Kidney tubule cell (primary cell): ENCODE measurements at regions not wholly inside any gene's neighbourhood (a gene's known extent, or its start where the extent isn't known, plus 50 kb on each side); places are given as distances from the start of the nearest gene placed in this dataset.
A peak's percentile ranks its signal among the peaks of the same experiment; 100 is the strongest.

Experiments used
- DNase-seq: peaks from one replicate; pipeline ENCODE4 v3.0.0-alpha.2; 2018; ENCODE audit warnings: low spot score

DNA sequence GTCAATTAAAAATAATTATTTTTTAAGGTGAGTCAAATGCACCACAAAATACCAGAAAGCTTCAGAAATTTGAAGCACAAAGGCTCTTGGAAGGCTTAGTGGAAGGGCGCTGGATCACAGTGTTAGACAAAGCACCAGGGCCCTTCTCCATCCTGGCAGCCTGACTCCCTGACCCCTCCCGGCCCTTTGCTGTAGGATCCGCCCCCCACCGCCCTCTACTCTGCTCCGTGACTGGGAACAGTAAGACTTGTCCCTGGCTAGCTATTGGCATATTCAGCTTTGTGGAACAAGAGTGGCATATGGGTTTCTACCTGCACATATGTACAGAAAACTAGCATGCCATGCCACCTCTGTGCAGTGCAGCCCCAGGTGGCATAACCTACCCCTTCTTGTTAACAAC is 222.1 kb downstream of the SYK start:
- DNase-seq, result no peak

DNA sequence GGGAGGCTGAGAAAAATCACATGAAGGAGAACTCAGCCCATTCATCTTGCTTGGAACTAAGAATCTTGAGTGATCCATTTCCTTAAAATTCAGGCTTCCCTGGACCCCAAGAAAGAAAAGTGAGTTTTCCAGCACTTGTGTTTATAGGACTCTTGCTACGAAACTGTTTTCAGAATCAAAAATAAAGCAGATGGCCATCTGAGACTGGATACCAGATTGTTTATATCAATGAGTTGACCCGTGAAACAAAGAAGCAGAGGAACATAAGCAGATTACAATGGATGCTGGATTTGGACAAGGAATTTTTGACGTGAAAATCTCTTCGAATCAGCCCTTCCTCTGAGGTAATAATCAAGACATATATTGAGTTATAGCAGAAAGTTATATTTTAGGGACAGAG is 223.2 kb downstream of the SYK start:
- DNase-seq, result no peak

DNA sequence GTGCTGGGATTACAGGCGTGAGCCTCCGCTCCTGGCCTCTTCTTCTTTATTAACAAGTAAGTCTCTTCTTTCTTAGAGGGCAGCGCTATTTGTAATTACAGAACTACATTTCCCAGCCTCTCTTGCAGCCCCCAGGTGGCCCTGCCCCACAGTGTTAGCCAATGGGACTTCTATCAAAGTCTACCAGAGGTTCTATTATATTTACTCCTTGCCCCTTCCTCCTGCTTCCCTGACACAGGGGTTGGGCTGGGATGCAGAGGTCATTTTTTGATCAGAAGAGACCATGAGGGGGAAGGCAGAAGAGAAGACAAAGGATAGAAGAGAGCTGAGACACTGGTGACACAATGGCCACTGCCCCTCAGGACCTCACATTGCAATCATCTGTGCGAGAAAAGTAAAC is 224.2 kb downstream of the SYK start:
- DNase-seq, result no peak

DNA sequence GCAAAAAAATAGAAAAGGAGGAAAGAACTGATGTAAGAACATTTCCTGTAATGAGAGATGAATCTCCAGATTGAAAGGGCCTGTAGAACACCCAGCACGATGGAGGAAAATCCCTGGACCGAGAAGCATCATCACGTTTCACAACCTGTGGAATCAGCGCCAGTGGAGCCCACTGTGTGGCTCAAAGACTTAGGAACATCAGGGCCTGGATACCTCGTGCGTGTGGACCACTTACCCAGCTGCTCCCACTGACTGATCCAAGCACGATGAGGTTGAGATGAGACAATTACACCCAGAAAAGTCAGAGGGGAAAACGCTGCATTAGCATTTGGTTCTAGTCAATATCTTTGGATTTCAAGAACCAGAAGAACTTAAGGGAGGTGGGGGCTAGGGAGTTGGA is 224.6 kb downstream of the SYK start:
- no peak for DNase-seq

DNA sequence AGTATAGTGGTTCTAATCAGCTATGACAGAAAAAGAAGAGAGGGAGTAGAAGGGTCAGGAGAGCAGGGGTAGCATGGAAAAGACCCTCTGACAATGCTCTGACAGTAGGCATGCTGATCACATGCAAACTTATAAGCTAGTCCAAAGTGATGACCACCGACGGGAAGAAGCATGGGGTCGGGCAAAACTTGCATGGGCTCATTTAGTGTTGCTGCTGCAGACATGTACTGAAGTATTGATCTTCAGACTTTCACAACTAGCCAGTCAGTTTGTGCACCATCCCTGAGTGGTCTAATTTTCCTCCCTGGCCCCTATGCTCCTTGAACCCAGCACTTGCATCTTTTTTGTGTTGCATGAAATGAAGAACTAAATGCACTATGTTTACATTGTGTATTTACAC is 225.4 kb downstream of the SYK start:
- DNase-seq, result no peak

DNA sequence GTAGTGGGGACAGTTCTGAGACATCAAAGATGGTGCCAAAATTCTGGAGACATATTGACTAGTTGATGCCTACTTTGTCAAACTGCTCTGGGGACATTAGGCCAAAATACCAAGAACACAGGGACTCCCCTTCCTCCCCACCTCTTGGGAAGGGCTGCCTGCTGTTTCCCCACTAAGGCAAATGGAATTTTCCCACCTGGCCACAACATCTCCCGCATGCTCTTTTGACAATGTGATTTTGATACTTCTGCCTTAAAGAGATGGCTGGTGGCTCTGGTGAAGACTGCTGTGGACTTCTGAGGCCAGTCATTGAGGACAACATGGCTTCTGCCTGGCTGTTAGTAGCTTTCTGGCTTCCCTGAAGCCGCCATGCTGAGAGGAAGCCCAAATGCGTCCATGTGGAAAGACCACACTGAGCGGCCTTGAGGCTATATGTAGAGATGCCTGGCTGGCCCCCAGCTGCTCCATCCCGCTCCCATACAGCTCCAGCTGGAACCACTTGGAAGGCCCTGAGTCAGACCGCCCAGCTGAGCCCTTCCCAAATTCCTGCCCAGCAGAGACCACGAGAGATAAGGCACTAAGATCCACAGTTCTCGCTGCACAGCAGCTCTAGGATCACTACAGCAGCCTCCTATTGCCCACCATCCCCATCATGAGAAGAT is 226.7 kb downstream of the SYK start:
- DNase-seq, result no peak

DNA sequence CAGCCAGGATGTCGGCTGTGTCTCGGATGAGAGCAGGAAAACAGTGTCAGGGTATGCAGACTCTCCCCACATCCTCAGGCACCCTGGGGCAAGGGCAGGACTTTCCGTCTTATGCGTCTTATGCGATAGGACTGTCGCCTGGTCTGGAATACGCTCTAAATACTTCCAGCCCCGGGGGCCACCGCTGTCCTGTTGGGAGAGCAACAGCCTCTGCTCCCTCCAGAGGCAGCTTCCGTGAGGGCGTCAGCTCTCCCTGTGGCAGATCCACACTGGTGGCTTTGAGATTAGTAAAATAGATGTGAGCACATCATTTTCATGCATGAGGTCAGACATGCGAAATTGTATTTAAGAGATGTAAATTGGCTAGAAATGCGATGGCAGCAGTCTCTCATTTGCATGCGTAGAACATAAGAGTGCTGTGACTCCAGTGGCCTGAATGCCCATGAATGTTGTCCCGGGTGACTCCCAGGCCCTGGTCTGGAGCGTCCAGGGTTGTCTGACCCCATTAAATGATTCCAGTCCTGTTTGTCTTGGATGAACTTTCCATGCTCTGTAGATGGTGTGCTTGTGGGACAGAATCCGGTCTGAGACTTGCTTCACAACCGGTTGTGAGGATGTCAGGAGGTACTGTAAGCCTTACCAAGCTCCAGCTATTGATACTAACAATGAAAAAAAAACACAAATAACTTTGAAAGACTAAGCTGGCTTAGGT is 228.2 kb downstream of the SYK start:
- DNase-seq, result no peak

DNA sequence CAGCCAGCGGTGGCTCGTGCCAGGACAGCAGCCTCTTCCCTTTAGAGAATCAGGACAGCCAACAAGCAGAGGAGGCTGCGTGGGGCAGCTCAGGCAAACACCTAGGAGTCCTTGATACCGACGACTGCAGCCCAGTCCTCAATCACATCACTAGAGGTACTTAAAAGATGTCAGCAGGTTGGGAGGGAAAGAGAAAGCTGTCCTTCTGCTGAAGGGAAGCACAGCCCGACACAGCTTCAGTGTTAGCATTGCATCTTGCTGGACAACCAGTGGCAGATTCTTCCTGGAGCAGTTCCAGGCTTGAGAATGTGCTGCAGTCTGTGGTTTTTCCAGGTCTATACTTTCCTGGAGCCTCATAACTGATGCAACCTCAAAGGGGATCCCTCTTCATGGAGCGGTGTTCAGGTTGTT is 230.5 kb downstream of the SYK start:
- no peak for DNase-seq

DNA sequence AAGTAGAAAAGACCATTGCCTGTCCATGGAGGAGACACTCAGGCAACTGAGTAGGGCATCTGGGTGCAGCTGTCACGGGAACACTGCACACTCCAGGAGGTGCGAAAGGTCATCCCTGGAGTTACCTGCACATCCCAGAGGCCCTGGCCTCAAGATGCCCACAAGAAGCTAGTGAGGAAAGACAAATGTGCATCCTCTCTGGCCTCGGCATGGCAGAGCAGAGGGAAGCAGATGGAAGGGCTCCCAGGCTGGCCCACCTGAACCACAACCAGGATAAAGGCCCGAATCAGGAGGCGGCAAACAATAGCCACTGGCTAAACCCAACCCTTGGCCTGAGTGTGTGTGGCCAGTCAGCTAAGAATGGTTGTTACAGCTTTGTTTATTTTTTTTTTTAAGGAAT is 231.7 kb downstream of the SYK start:
- no peak for DNase-seq

DNA sequence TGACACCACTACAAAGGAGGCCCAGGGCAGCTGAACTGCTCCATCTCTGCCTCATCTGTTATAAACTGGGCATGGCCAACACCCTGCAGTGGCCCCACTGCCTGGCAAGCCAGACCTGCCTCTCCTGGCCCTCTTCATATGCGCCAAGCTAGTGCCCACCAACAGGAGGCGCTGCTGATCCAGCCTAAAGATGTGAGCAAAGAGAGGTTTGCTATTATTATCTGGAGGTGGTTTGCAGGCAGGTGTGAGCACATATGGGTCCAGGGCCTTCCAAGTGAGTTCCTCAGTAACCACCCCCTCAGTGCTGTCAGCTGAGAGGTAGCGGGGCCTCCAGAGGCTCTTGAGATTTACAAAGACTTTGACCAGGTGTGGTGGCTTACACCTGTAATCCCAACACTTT is 232.2 kb downstream of the SYK start:
- peak; percentile 11 for DNase-seq

DNA sequence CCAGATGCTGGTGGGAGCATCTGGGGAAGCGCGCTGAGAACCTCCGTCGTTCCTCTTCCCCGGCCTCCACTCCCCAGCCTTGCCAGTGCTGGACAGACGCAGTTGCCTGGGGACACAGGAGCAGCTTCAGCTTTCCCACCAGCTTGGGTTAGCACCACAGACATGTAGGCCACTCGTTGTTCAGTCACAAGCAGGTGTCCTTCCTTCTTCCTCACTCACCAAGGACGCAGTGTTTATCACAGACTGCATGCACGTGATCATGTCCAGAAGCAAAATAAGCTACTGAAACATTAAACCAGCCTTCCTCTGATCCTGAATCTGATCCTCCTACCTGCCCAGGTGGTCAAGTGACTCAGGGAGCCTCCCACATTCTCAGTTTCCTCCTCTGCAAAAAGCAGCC is 232.9 kb downstream of the SYK start:
- DNase-seq, result peak; percentile 25

DNA sequence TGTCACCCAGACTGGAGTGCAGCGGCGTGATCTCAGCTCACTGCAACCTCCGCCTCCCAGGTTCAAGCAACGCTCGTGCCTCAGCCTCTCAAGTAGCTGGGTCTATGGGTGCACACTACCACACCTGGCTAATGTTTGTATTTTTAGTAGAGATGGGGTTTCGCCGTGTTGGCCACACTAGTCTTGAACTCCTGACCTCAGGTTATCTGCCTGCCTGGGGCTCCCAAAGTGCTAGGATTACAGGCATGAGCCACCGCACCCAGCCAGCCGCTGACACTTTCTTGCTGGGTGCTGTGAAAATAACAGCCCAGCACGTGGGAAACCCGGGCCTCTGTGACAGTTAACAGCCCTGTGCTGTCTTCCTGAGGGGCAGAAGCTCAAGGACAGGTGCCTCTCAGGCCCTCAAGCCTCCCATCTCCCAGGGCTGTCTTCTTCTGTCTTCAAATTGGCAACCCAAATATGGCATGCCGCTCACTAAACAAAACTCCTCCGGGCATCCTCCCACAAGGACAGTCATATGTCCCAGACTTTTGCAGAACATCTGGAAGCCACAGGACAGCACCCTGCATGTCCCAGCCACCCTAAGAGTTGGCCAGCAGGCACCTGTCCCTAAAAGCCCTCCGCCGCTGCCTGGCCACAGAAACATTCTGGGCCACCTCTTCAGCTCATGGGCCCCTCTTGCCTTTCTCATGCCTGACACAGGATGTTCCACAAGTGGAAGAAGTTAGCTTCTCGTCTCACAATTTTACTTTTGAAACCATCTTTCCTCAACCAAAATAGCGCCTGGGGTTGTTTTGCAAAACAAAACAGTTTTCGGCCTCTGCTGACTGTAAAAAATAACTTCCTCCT is 233.6 kb downstream of the SYK start:
- DNase-seq, result no peak

DNA sequence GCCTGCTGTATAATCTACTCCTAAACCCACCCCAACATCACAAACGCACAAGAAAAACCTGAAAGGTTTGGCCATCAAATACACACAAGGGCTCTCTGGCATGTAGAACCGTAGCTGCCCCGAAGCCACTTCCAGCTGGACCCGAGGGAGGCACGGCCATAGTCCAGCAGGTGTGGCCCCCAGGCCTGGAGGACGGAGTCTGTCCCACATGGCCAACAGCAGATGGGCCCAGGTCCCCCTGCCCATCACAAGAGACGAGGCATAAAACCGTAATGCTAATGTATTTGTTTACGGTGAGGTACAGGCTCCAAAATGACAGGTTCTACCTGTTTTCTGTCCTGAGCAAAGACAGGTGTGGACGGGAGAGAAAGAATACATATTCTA is 234.2 kb downstream of the SYK start:
- DNase-seq, result no peak

DNA sequence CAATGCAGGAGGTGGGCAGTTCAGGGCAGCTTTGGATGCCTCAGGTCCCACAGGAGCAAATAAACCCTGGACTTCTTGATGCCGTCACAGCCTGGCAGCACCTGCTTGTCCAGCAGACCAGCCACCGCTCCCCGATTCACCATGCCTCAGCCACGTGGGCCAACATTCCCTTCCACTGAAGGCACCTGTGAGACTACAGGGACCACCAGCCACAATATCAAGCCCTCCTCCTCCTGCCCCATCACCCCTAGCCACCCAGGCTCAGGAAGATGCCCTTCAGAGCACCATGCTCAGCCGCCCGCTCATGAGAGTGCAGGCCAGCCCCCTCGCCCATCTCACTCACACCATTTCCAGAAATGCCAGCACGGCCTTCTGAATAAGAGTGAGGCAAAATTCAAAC is 234.7 kb downstream of the SYK start:
- DNase-seq, result no peak

DNA sequence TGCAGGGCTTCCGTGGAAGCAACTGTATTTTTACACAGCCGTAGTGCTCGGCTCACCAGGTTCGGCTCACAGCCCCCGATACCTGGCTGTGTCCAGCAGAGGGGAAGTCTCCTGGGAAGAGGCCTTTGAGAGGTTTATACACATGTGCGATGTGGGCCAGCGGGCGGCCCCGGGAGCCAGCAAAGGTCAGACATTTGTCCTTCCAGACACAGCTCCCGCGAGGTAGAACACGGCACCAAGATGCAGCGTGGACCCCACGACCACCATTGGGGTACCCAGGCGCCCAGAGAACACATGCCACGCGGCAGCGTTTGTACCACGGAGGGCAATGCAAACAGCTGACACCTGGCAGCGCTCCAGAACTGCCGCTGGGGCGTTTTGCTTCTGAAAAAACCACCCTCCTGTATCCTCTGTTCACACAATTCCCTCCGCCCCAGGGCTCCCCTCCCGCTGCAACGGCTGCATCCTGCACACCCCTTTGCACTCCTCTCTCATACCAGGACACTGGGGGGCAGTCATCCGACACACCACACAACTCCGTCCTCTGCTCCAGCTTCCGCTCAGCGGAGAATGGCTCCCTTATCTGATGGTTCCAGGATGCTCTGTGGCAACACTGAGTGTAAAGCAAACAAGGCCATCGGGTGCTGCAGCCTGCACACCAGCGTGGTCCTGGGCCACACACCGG is 235.3 kb downstream of the SYK start:
- DNase-seq, result peak; percentile 85

DNA sequence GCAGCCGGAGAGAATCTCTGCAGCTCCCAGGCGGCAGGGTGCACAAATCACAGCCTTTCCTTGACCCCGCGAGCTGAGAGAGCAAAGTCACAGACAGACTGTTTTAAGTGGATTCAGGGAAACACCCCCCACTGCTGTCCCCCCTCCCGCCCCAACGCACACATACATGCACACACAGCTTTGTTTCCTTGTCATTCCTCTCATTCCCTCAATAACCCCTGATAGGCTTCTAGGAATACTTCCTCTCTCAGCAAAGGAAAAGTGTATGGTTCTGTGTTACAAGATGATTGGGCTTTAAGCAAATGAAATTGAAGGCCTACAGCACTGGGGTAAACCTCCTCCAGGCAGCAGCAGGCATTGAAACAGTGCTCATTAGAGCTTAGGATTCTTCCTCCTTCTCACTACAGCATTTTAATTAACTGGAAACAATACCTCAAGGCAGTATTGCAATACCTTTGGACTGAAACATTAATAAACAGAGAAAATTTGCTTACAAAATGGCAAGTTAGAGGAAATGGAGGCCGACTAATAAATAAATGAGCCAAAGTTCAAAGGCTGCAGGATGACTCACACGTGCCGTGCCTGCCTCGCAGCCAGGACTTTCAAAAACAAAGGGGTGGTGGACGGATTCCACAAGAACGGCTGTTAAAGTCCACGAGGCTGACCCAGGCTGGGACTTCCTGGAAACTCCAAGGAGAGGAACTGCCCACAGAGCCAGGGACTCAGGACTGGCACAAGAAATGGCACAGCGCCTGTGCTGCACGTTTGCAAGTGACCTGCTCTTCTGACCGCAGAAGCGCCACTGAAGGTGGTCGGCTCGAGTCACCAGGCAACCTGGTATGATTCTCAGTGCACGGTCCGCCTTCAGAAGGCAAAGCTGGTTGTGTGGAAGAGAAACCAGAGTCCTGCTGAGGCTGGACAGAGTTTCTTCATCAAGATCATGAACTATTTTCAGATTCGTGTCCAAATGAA is 236.2 kb downstream of the SYK start:
- DNase-seq, result peak; percentile 87

DNA sequence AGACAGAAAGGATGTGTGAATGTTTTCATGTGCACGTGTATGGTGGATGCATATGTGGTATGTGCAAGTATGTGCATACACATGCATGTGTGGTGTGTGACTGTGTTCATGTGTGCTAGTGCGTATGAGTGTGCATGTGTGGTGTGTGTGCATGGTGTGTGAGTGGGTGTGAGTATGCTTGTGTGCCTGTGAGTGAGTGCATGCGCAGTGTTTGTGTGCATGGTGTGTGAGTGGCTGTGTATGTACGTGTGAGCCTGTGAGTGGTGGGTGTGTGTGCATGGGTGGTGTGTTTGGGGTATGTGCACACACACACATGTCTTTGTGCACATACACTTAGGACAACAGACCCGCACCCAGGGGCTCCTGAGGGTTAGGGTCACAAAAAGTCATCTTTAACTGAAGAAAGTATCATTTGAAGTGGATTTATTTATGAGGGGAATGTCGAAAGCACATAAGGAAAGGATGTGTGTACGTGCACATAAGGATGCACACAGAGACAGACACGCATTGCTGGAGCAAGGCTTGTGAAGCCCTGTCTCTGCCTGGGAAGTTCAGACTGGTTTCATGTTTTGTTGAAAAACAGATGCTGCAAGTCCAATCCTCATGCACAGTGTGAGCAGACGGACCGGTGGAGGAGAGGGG is 237.0 kb downstream of the SYK start:
- DNase-seq, result no peak

DNA sequence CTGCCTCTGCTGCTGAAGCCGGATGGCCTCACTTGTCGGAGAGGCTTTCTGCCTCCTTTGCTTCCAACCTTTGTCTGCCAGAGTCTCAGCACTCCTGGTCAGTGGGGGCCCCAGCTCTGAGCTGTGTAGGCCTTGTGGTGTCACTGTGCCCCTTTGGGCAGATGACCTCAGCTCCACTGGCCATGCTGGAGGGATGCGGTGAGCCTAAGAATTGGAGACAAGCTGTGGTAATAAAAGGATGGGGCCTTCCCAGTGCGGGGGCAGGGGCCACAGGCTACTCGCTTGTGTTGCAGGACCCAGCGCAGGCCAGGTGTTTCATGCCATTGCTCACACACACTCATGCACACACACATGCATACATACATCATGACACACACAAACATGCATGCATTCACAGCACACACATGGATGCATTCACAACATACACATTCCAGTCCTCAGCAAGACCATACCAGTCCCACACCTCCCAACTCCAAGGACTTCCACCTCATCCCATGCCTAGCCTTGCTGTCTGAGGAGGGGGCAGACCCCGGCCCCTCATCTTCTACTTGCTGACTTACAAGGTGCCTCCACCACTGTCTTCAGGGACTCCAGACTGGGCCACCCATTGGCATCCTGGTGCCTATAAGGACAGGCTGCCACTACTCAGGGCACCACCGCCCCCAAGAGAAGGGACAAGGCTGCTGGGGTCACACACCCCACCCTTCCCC is 237.7 kb downstream of the SYK start:
- DNase-seq, result no peak

DNA sequence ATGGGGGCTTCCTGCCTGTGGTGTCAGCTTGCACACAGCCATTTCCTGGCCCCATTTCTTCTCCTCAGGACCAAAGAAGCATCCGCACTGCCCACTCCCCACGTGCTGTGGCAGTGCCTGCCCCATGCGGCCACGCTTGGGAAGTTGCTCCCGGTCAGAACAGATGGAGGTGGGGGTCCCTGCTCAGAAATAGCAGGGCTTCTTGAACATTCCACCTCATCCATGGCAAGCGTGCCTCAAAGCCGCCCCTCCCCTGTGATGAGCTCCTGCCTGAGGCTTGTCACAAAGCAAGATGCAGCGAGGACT is 238.2 kb downstream of the SYK start:
- DNase-seq, result no peak
